Trophoblast cell (in vitro differentiated cells and primary cell): ENCODE measurements at regions not wholly inside any gene's neighbourhood (a gene's known extent, or its start where the extent isn't known, plus 50 kb on each side); places are given as distances from the start of the nearest gene placed in this dataset.
"Not testable (repeated sequence)": the region's sequence is repeated elsewhere in the genome, so short reads cannot be mapped to it uniquely, and the experiment has no call there.

Source experiments
- DNase-seq, 2 donors: peaks; one replicate each; pipeline ENCODE4 v3.0.0-alpha.2; 2016
- H2AFZ ChIP-seq: 2 replicates; pipeline ENCODE4 v1.6.1; 2013; ENCODE audit warnings: low read length, moderate library complexity, mild to moderate bottlenecking; ENCODE audit not compliant: insufficient read depth, poor library complexity
- H2AK5ac ChIP-seq: 2 replicates; pipeline ENCODE4 v1.6.1; 2013; ENCODE audit warnings: mild to moderate bottlenecking, low read length
- H2BK120ac ChIP-seq: 2 replicates; pipeline ENCODE4 v1.6.1; 2013; ENCODE audit warnings: low read length, mild to moderate bottlenecking, moderate library complexity; ENCODE audit not compliant: insufficient read depth, poor library complexity
- H2BK12ac ChIP-seq: 2 replicates; pipeline ENCODE4 v1.6.1; 2013; ENCODE audit warnings: mild to moderate bottlenecking, low read length, moderate library complexity
- H2BK5ac ChIP-seq: 2 replicates; pipeline ENCODE4 v1.6.1; 2013; ENCODE audit warnings: low read length, low read depth, moderate library complexity, mild to moderate bottlenecking; ENCODE audit not compliant: poor library complexity
- H3K14ac ChIP-seq: 2 replicates; pipeline ENCODE4 v1.6.1; 2013; ENCODE audit warnings: mild to moderate bottlenecking, low read length
- H3K18ac ChIP-seq: 2 replicates; pipeline ENCODE4 v1.6.1; 2013; ENCODE audit warnings: mild to moderate bottlenecking, low read length
- H3K23ac ChIP-seq: 2 replicates; pipeline ENCODE4 v1.6.1; 2013; ENCODE audit warnings: low read length
- H3K27ac ChIP-seq: 2 replicates; pipeline ENCODE4 v1.5.1; 2013; ENCODE audit warnings: low read depth, mild to moderate bottlenecking, inconsistent platforms, low read length, moderate library complexity
- H3K27me3 ChIP-seq: 2 replicates; pipeline ENCODE4 v1.6.1; 2013; ENCODE audit warnings: inconsistent platforms, mild to moderate bottlenecking, low read length, moderate library complexity; ENCODE audit not compliant: insufficient read depth
- H3K36me3 ChIP-seq, 2 experiments: 1 replicate in 1 of 2; 2 replicates in 1 of 2; pipeline ENCODE4 v1.6.1; 2013; ENCODE audit warnings: low read length in 2 of 2, mild to moderate bottlenecking in 2 of 2, moderate library complexity in 1 of 2; ENCODE audit not compliant: insufficient read depth in 2 of 2, control insufficient read depth in 1 of 2
- H3K4ac ChIP-seq: 2 replicates; pipeline ENCODE4 v1.6.1; 2013; ENCODE audit warnings: low read depth, mild to moderate bottlenecking, low read length, moderate library complexity
- H3K4me1 ChIP-seq, 2 experiments: 1 replicate in 1 of 2; 2 replicates in 1 of 2; pipeline ENCODE4 v1.6.1; 2013; ENCODE audit warnings: low read length in 2 of 2, mild to moderate bottlenecking in 2 of 2, moderate library complexity in 1 of 2; ENCODE audit not compliant: insufficient read depth in 2 of 2, control insufficient read depth in 1 of 2
- H3K4me2 ChIP-seq: 2 replicates; pipeline ENCODE4 v1.6.1; 2013; ENCODE audit warnings: inconsistent platforms, mild to moderate bottlenecking, low read length, moderate library complexity
- H3K4me3 ChIP-seq: 2 replicates; pipeline ENCODE4 v1.5.1; 2013; ENCODE audit warnings: mild to moderate bottlenecking, low read depth, low read length, inconsistent platforms
- H3K79me1 ChIP-seq: one replicate; pipeline ENCODE4 v1.6.1; 2013; ENCODE audit warnings: low read length
- H3K79me2 ChIP-seq: 2 replicates; pipeline ENCODE4 v1.6.1; 2013; ENCODE audit warnings: low read length, mild to moderate bottlenecking; ENCODE audit not compliant: control insufficient read depth, insufficient read depth, poor library complexity
- H3K9ac ChIP-seq: 2 replicates; pipeline ENCODE4 v1.6.1; 2013; ENCODE audit warnings: mild to moderate bottlenecking, low read length
- H3K9me3 ChIP-seq: 2 replicates; pipeline ENCODE4 v1.6.1; 2013; ENCODE audit warnings: low read depth, mild to moderate bottlenecking, control low read depth, inconsistent platforms, low read length; ENCODE audit not compliant: insufficient read depth
- H4K12ac ChIP-seq: 2 replicates; pipeline ENCODE4 v1.6.1; 2013; ENCODE audit warnings: low read depth, mild to moderate bottlenecking, low read length, moderate library complexity
- H4K8ac ChIP-seq: 2 replicates; pipeline ENCODE4 v1.6.1; 2013; ENCODE audit warnings: low read depth, mild to moderate bottlenecking, low read length, moderate library complexity
- H4K91ac ChIP-seq: one replicate; pipeline ENCODE4 v1.6.1; 2013; ENCODE audit warnings: low read depth, mild to moderate bottlenecking, low read length, moderate library complexity
- WGBS: extraction: QIAGEN DNeasy Blood & Tissue Kit; methylation state at CpG from one replicate; pipeline ENCODE4 v1.1.7; 2013; ENCODE audit warnings: missing lambda C conversion rate; ENCODE audit not compliant: insufficient read length, insufficient coverage; ENCODE audit errors: extremely low coverage; 5-methylcytosine and 5-hydroxymethylcytosine counted together

GRCh38 chr20:30956649-30957048 lies 300.8 kb upstream of the DEFB115 start:
- H3K36me3 ChIP-seq, H3K18ac ChIP-seq, DNase-seq, H3K14ac ChIP-seq, H4K12ac ChIP-seq, H3K4ac ChIP-seq, H2BK12ac ChIP-seq, H2BK5ac ChIP-seq, H4K91ac ChIP-seq, H2AK5ac ChIP-seq, H3K4me1 ChIP-seq, H3K4me2 ChIP-seq, H3K9ac ChIP-seq, H3K79me2 ChIP-seq, H3K4me3 ChIP-seq, H3K27me3 ChIP-seq, H3K9me3 ChIP-seq, H3K27ac ChIP-seq, H4K8ac ChIP-seq, H3K79me1 ChIP-seq, H3K23ac ChIP-seq, H2BK120ac ChIP-seq, H2AFZ ChIP-seq: not testable (repeated sequence)
- WGBS, result no CpG with 5 or more reads among the region's 3 CpGs

- H4K8ac ChIP-seq, H3K9ac ChIP-seq, H3K79me1 ChIP-seq, H3K23ac ChIP-seq, H3K14ac ChIP-seq, H2BK5ac ChIP-seq, H3K4me3 ChIP-seq, H2BK12ac ChIP-seq, H4K91ac ChIP-seq, H3K27me3 ChIP-seq, H3K9me3 ChIP-seq, H3K4ac ChIP-seq, H3K27ac ChIP-seq, H3K4me1 ChIP-seq, H2AK5ac ChIP-seq, DNase-seq, H3K4me2 ChIP-seq, H3K79me2 ChIP-seq, H3K36me3 ChIP-seq, H2BK120ac ChIP-seq, H2AFZ ChIP-seq, H3K18ac ChIP-seq, H4K12ac ChIP-seq: not testable (repeated sequence)
Measured at GRCh38 chr20:30959208-30959607, 298.3 kb upstream of the DEFB115 start.

- no peaks in the 10 kb centered on the region for H3K9me3 ChIP-seq
- H3K4me2 ChIP-seq, result no peak overlapping the region
- H2BK5ac ChIP-seq, result no peak overlapping the region
- H4K8ac ChIP-seq, result no peak overlapping the region
- no peaks in the 10 kb centered on the region for H3K36me3 ChIP-seq
- H2AFZ ChIP-seq, result no peak overlapping the region
- no peak overlapping the region for H2AK5ac ChIP-seq
- H3K18ac ChIP-seq, result no peak overlapping the region
- H2BK120ac ChIP-seq, result no peak overlapping the region
- H3K79me2 ChIP-seq, result no peaks in the 10 kb centered on the region
- H4K12ac ChIP-seq, result no peak overlapping the region
- no peak overlapping the region for H3K4ac ChIP-seq
- H4K91ac ChIP-seq, result no peak overlapping the region
- WGBS, result no CpG with 5 or more reads among the region's 4 CpGs
- H3K4me1 ChIP-seq, result no peaks in the 10 kb centered on the region
- no peaks in the 10 kb centered on the region for H3K27me3 ChIP-seq
- no peak overlapping the region for H3K27ac ChIP-seq
- H3K9ac ChIP-seq, result no peak overlapping the region
- no peak overlapping the region for H3K4me3 ChIP-seq
- no peak overlapping the region for H3K23ac ChIP-seq
- no peak overlapping the region for H3K14ac ChIP-seq
- no peak overlapping the region for H2BK12ac ChIP-seq
- DNase-seq, result no peak
- no peaks in the 10 kb centered on the region for H3K79me1 ChIP-seq
Measured at GRCh38 chr20:30963591-30963990, 293.9 kb upstream of the DEFB115 start.

- H3K27ac ChIP-seq, H3K14ac ChIP-seq, H3K18ac ChIP-seq, H3K4me1 ChIP-seq, H2AK5ac ChIP-seq, H3K36me3 ChIP-seq, H3K9ac ChIP-seq, H3K79me1 ChIP-seq, H3K4ac ChIP-seq, H4K91ac ChIP-seq, H2BK120ac ChIP-seq, DNase-seq, H3K27me3 ChIP-seq, H2BK5ac ChIP-seq, H4K8ac ChIP-seq, H4K12ac ChIP-seq, H2BK12ac ChIP-seq, H3K23ac ChIP-seq, H3K79me2 ChIP-seq, H3K9me3 ChIP-seq, H2AFZ ChIP-seq, H3K4me3 ChIP-seq, H3K4me2 ChIP-seq: not testable (repeated sequence)
- no CpG with 5 or more reads among the region's 13 CpGs for WGBS
Measured at GRCh38 chr20:30975859-30976258, 281.6 kb upstream of the DEFB115 start.

GRCh38 chr20:30985386-30985785 lies 272.1 kb upstream of the DEFB115 start:
- no CpG with 5 or more reads among the region's 18 CpGs for WGBS
- H3K27ac ChIP-seq, result no peak overlapping the region
- DNase-seq, result no peak
- H3K23ac ChIP-seq, result no peak overlapping the region
- no peaks in the 10 kb centered on the region for H3K36me3 ChIP-seq
- no peaks in the 10 kb centered on the region for H3K79me1 ChIP-seq
- H3K18ac ChIP-seq, result no peak overlapping the region
- H2BK5ac ChIP-seq, result no peak overlapping the region
- no peak overlapping the region for H3K9ac ChIP-seq
- no peak overlapping the region for H4K12ac ChIP-seq
- no peak overlapping the region for H4K91ac ChIP-seq
- H3K4me3 ChIP-seq, result no peak overlapping the region
- no peak overlapping the region for H2AK5ac ChIP-seq
- no peak overlapping the region for H3K14ac ChIP-seq
- no peaks in the 10 kb centered on the region for H3K27me3 ChIP-seq
- no peak overlapping the region for H2BK120ac ChIP-seq
- H4K8ac ChIP-seq, result no peak overlapping the region
- no peaks in the 10 kb centered on the region for H3K79me2 ChIP-seq
- no peaks in the 10 kb centered on the region for H3K4me1 ChIP-seq
- peaks cover 3% of the 10 kb centered on the region for H3K9me3 ChIP-seq
- H3K4me2 ChIP-seq, result no peak overlapping the region
- no peak overlapping the region for H2BK12ac ChIP-seq
- no peak overlapping the region for H3K4ac ChIP-seq
- H2AFZ ChIP-seq, result no peak overlapping the region
